IMR-90 (cell line): ENCODE measurements at regions not wholly inside any gene's neighbourhood (a gene's known extent, or its start where the extent isn't known, plus 50 kb on each side); places are given as distances from the start of the nearest gene placed in this dataset.

ENCODE experiments used
- ATAC-seq: fragments of 200-7000 bp; cut with Tn5 transposase; 2 replicates; pipeline ENCODE4 v1.9.1; 2020; ENCODE audit warnings: low read depth, mild to moderate bottlenecking, moderate library complexity
- BruUV-seq: library from RNA; stranded (reverse); fragments of 400-500 nt; replicated peaks from 2 replicates; lab custom pipeline; 2021; lab: Mats Ljungman, UMichigan
- CTCF ChIA-PET: fragments of 300-600 bp; formaldehyde crosslinking; extraction: SDS; loops from one replicate; lab custom pipeline; 2021; ENCODE audit warnings: antibody characterized with exemption; lab: Yijun Ruan, JAX
- POLR2A ChIA-PET: fragments of 300-600 bp; sonication (Branson Sonifier 250); formaldehyde crosslinking; loops from one replicate; lab custom pipeline; 2022; ENCODE audit warnings: antibody characterized with exemption; ENCODE audit not compliant: unreplicated experiment; lab: Charles Lee
- DNase-seq: peaks from one replicate; pipeline ENCODE4 v3.0.0; 2013
- H2AFZ ChIP-seq: replicated peaks from 2 replicates; pipeline ENCODE3; 2013; ENCODE audit warnings: low read length, mild to moderate bottlenecking; ENCODE audit not compliant: poor library complexity
- H2AK5ac ChIP-seq: 2 replicates; pipeline ENCODE4 v1.6.1; 2013; ENCODE audit warnings: low read depth, low read length, inconsistent platforms
- H2AK9ac ChIP-seq: replicated peaks from 2 replicates; pipeline ENCODE3; 2013; ENCODE audit warnings: mild to moderate bottlenecking, low read depth, low read length, moderate library complexity; ENCODE audit not compliant: poor library complexity
- H2BK120ac ChIP-seq: 2 replicates; pipeline ENCODE4 v1.6.1; 2013; ENCODE audit warnings: low read depth, low read length, inconsistent platforms
- H2BK15ac ChIP-seq: 3 replicates; pipeline ENCODE4 v1.6.1; 2013; ENCODE audit warnings: low read depth, low read length, inconsistent platforms
- H2BK20ac ChIP-seq: 2 replicates; pipeline ENCODE4 v1.6.1; 2013; ENCODE audit warnings: low read depth, mild to moderate bottlenecking, inconsistent platforms, low read length, moderate library complexity
- H2BK5ac ChIP-seq: 2 replicates; pipeline ENCODE4 v1.6.1; 2013; ENCODE audit warnings: mild to moderate bottlenecking, low read depth, low read length, inconsistent platforms; ENCODE audit not compliant: poor library complexity, severe bottlenecking
- H3K14ac ChIP-seq: replicated peaks from 2 replicates; pipeline ENCODE4 v1.6.1; 2013; ENCODE audit warnings: low read depth, low read length, inconsistent platforms
- H3K18ac ChIP-seq: 2 replicates; pipeline ENCODE4 v1.6.1; 2013; ENCODE audit warnings: low read depth, low read length, control low read depth
- H3K23ac ChIP-seq: 2 replicates; pipeline ENCODE4 v1.6.1; 2013; ENCODE audit warnings: low read depth, low read length, inconsistent platforms
- H3K27ac ChIP-seq: 2 replicates; pipeline ENCODE4 v1.5.1; 2013; ENCODE audit warnings: mild to moderate bottlenecking, control low read depth, low read length; ENCODE audit not compliant: insufficient read depth
- H3K27me3 ChIP-seq: 2 replicates; pipeline ENCODE4 v1.6.1; 2013; ENCODE audit warnings: low read length; ENCODE audit not compliant: control insufficient read depth, insufficient read depth
- H3K36me3 ChIP-seq: 2 replicates; pipeline ENCODE4 v1.6.1; 2013; ENCODE audit warnings: low read length, mixed read lengths; ENCODE audit not compliant: control insufficient read depth, insufficient read depth
- H3K4ac ChIP-seq: 2 replicates; pipeline ENCODE4 v1.6.1; 2013; ENCODE audit warnings: low read depth, low read length, inconsistent platforms
- H3K4me1 ChIP-seq: 2 replicates; pipeline ENCODE4 v1.6.1; 2013; ENCODE audit warnings: low read length, mixed read lengths; ENCODE audit not compliant: control insufficient read depth, insufficient read depth
- H3K4me2 ChIP-seq: 2 replicates; pipeline ENCODE4 v1.6.1; 2013; ENCODE audit warnings: low read depth, mild to moderate bottlenecking, control low read depth, low read length, moderate library complexity
- H3K4me3 ChIP-seq: 2 replicates; pipeline ENCODE4 v1.5.1; 2013; ENCODE audit warnings: low read depth, mild to moderate bottlenecking, control low read depth, low read length, moderate library complexity; ENCODE audit not compliant: insufficient read depth
- H3K56ac ChIP-seq: 2 replicates; pipeline ENCODE4 v1.6.1; 2013; ENCODE audit warnings: low read length, inconsistent platforms; ENCODE audit not compliant: insufficient read depth; ENCODE audit errors: extremely low read depth
- H3K79me1 ChIP-seq, 2 experiments: 2 replicates each; pipeline ENCODE4 v1.6.1; 2013; ENCODE audit warnings: low read length in 2 of 2, inconsistent platforms in 1 of 2, low read depth in 1 of 2
- H3K9ac ChIP-seq: 2 replicates; pipeline ENCODE4 v1.6.1; 2013; ENCODE audit warnings: low read depth, low read length, control low read depth
- H3K9me1 ChIP-seq: 2 replicates; pipeline ENCODE4 v1.6.1; 2013; ENCODE audit warnings: low read length, inconsistent platforms; ENCODE audit not compliant: insufficient read depth
- H3K9me3 ChIP-seq: 2 replicates; pipeline ENCODE4 v1.6.1; 2013; ENCODE audit warnings: low read length; ENCODE audit not compliant: control insufficient read depth, insufficient read depth
- H4K20me1 ChIP-seq: 2 replicates; pipeline ENCODE4 v1.6.1; 2013; ENCODE audit warnings: low read length, inconsistent platforms; ENCODE audit not compliant: insufficient read depth
- H4K5ac ChIP-seq: 2 replicates; pipeline ENCODE4 v1.6.1; 2013; ENCODE audit warnings: mild to moderate bottlenecking, low read depth, low read length, control low read depth
- H4K8ac ChIP-seq, 2 experiments: 2 replicates each; pipeline ENCODE4 v1.6.1; 2013; ENCODE audit warnings: low read depth in 2 of 2, low read length in 2 of 2, control low read depth in 1 of 2, inconsistent platforms in 1 of 2
- H4K91ac ChIP-seq: 2 replicates; pipeline ENCODE4 v1.6.1; 2013; ENCODE audit warnings: low read depth, low read length, inconsistent platforms; ENCODE audit not compliant: insufficient read depth
- BHLHE40 ChIP-seq: fragments of 150-350 bp; IDR thresholded peaks from 2 replicates; pipeline ENCODE4 v1.6.1; 2016; ENCODE audit warnings: mild to moderate bottlenecking, low read depth, low read length
- CEBPB ChIP-seq: IDR thresholded peaks from 2 replicates; pipeline ENCODE4 v1.6.1; 2012; ENCODE audit warnings: low read depth, low read length, improper control_type of control experiment
- CHD1 ChIP-seq: IDR thresholded peaks from 2 replicates; pipeline ENCODE4 v1.6.1; 2012; ENCODE audit warnings: low read depth, low read length, improper control_type of control experiment
- CTCF ChIP-seq: conservative IDR thresholded peaks from 2 replicates; pipeline ENCODE4 v1.5.1; 2012; ENCODE audit warnings: mild to moderate bottlenecking, low read depth, low read length, improper control_type of control experiment
- ELK1 ChIP-seq: fragments of 150-350 bp; IDR thresholded peaks from 2 replicates; pipeline ENCODE4 v1.6.1; 2016; ENCODE audit warnings: low read depth, mild to moderate bottlenecking, low read length, moderate library complexity, borderline replicate concordance
- FOS ChIP-seq: fragments of 150-350 bp; IDR thresholded peaks from 2 replicates; pipeline ENCODE4 v1.6.1; 2016; ENCODE audit warnings: low read depth, low read length
- MAFK ChIP-seq: IDR thresholded peaks from 2 replicates; pipeline ENCODE4 v1.6.1; 2012; ENCODE audit warnings: low read depth, low read length, improper control_type of control experiment
- MAZ ChIP-seq: IDR thresholded peaks from 2 replicates; pipeline ENCODE4 v1.6.1; 2012; ENCODE audit warnings: low read depth, mild to moderate bottlenecking, low read length, improper control_type of control experiment, moderate library complexity, borderline replicate concordance
- MXI1 ChIP-seq: IDR thresholded peaks from 2 replicates; pipeline ENCODE4 v1.6.1; 2012; ENCODE audit warnings: low read depth, mild to moderate bottlenecking, low read length, moderate library complexity, borderline replicate concordance
- NFE2L2 ChIP-seq: fragments of 150-350 bp; IDR thresholded peaks from 2 replicates; pipeline ENCODE4 v1.6.1; 2016; ENCODE audit warnings: low read depth, mild to moderate bottlenecking, low read length
- POLR2A ChIP-seq: IDR thresholded peaks from 2 replicates; pipeline ENCODE4 v1.6.1; 2012; ENCODE audit warnings: mild to moderate bottlenecking, low read depth, low read length
- RAD21 ChIP-seq: IDR thresholded peaks from 2 replicates; pipeline ENCODE4 v1.6.1; 2012; ENCODE audit warnings: low read length, improper control_type of control experiment
- RCOR1 ChIP-seq: IDR thresholded peaks from 2 replicates; pipeline ENCODE4 v1.6.1; 2012; ENCODE audit warnings: mild to moderate bottlenecking, low read length, improper control_type of control experiment; ENCODE audit not compliant: insufficient replicate concordance
- RFX5 ChIP-seq: IDR thresholded peaks from 2 replicates; pipeline ENCODE4 v1.8.0; 2012; ENCODE audit warnings: low read depth, mild to moderate bottlenecking, low read length, moderate library complexity
- SMC3 ChIP-seq: fragments of 150-350 bp; IDR thresholded peaks from 2 replicates; pipeline ENCODE4 v1.6.1; 2016; ENCODE audit warnings: low read depth, mild to moderate bottlenecking, antibody characterized with exemption, low read length, moderate library complexity
- WGBS, 2 experiments: methylation state at CpG; one replicate each; pipeline versions ENCODE4 v1.1.5 to v1.1.7; 2013; ENCODE audit warnings: missing lambda C conversion rate in 2 of 2; ENCODE audit not compliant: insufficient read length in 1 of 2; ENCODE audit errors: extremely low coverage in 2 of 2; 5-methylcytosine and 5-hydroxymethylcytosine counted together
- dilution Hi-C: fragments of 300-500 bp; cut with HindIII; formaldehyde crosslinking; loops from one replicate; pipeline ENCODE4 v1.14.3; 2018; ENCODE audit warnings: low sequenced_read_pairs; ENCODE audit not compliant: unreplicated experiment
- in situ Hi-C: fragments of 300-500 bp; cut with MboI; formaldehyde crosslinking; loops from 3 replicates; pipeline ENCODE4 v1.14.3; 2019; ENCODE audit warnings: low sequenced_read_pairs, inconsistent platforms, mixed read lengths
- intact Hi-C: fragments of 100-400 bp; cut with micrococcal nuclease; formaldehyde crosslinking; loops from 2 replicates; pipeline ENCODE4 v1.10.0; 2022
- TF ChIP-seq, protein P1 (sequence below): fragments of 150-350 bp; IDR thresholded peaks from 2 replicates; pipeline ENCODE4 v1.6.1; 2017; ENCODE audit warnings: mild to moderate bottlenecking, antibody characterized with exemption, low read length, low read depth

DNA sequence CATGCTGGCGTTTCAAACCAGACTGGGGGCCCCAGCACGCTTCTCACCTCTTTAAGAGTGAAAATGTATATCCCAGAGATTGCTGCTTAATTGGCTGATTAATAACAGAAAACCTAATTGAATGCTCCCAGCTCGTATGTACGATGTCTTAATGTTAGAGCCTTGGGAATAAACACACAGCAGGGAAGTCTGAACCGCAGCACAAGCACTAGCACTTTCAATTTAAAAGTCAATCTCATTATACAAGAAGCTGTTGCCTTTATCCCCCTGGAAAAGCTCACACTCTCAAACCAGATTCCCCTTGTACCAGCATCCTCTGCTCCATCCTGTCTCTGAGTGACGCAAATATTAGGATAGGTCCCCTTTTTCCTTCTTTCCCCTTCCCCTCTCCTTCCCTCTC is 449.1 kb downstream of the MN1 start:
- in situ Hi-C loops (no loop called here), intact Hi-C loops (no loop called here), dilution Hi-C loops (no loop called here)
- Histone ChIP-seq H4K20me1 (no peaks in the 10 kb centered on the region), H3K9ac (no peak overlapping the region), H2AFZ (no peak overlapping the region), H4K8ac (no peak overlapping the region), H2BK15ac (no peak overlapping the region), H3K9me3 (peaks cover 7% of the 10 kb centered on the region; the same call in 1 of the 2 replicates), H3K23ac (no peak overlapping the region), H2AK9ac (no peak overlapping the region), H3K4me3 (no peak overlapping the region), H4K5ac (no peak overlapping the region), H2BK120ac (no peak overlapping the region), H3K27me3 (peaks cover 18% of the 10 kb centered on the region), H3K18ac (no peak overlapping the region), H4K91ac (no peak overlapping the region), H3K9me1 (no peaks in the 10 kb centered on the region), H3K4ac (no peak overlapping the region), H3K56ac (no peak overlapping the region), H3K4me1 (no peaks in the 10 kb centered on the region), H2BK5ac (no peak overlapping the region), H3K79me1 (no peaks in the 10 kb centered on the region), H2BK20ac (no peak overlapping the region), H3K4me2 (no peak overlapping the region; the same call in 1 of the 2 replicates), H3K14ac (no peak overlapping the region), H3K27ac (no peak overlapping the region), H3K36me3 (no peaks in the 10 kb centered on the region), H2AK5ac (no peak overlapping the region)
- ATAC-seq, result no peak
- no TSS peak for BruUV-seq
- TF ChIP-seq, protein P1, sequence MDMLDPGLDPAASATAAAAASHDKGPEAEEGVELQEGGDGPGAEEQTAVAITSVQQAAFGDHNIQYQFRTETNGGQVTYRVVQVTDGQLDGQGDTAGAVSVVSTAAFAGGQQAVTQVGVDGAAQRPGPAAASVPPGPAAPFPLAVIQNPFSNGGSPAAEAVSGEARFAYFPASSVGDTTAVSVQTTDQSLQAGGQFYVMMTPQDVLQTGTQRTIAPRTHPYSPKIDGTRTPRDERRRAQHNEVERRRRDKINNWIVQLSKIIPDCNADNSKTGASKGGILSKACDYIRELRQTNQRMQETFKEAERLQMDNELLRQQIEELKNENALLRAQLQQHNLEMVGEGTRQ, result no peak
- TF ChIP-seq MXI1, result no peak
- no peak for TF ChIP-seq MAZ
- no peak for TF ChIP-seq CTCF
- no peak for TF ChIP-seq ELK1
- no peak for TF ChIP-seq CEBPB
- no peak for TF ChIP-seq RCOR1
- TF ChIP-seq POLR2A, result no peak
- TF ChIP-seq MAFK, result no peak
- no peak for TF ChIP-seq BHLHE40
- TF ChIP-seq FOS, result no peak
- TF ChIP-seq CHD1, result no peak
- TF ChIP-seq SMC3, result no peak
- TF ChIP-seq NFE2L2, result no peak
- no peak for TF ChIP-seq RFX5
- no peak for TF ChIP-seq RAD21
- ChIA-PET POLR2A (no interaction called here), CTCF (interaction anchor here (0.5 kb wide), 1 partner anchor 296 kb away, joined by 5 read pairs; no protein-coding TSS in a partner anchor)
- WGBS, 2 experiments, result 24% methylated on average over 4 of the region's 6 CpGs; no CpG with 5 or more reads in 1 of the 2 experiments
- DNase-seq, result no peak
